ENCODE measurements at regions not wholly inside any gene's neighbourhood (a gene's known extent, or its start where the extent isn't known, plus 50 kb on each side); places are given as distances from the start of the nearest gene placed in this dataset.
A peak's percentile ranks its signal among the peaks of the same experiment; 100 is the strongest.
"Not testable (repeated sequence)": the region's sequence is repeated elsewhere in the genome, so short reads cannot be mapped to it uniquely, and the experiment has no call there.

- peak; percentile 24 for DNase-seq (ENCODE audit: low spot score)
Measured at GRCh38 chr2:150211164-150211631, 276.3 kb downstream of the RND3 start.

- no peak for DNase-seq (ENCODE audit: low spot score)
Measured at GRCh38 chr2:150209746-150210145, 277.7 kb downstream of the RND3 start.

- no peak for DNase-seq (ENCODE audit: low spot score)
Measured at GRCh38 chr2:150208689-150209088, 278.8 kb downstream of the RND3 start.

DNA sequence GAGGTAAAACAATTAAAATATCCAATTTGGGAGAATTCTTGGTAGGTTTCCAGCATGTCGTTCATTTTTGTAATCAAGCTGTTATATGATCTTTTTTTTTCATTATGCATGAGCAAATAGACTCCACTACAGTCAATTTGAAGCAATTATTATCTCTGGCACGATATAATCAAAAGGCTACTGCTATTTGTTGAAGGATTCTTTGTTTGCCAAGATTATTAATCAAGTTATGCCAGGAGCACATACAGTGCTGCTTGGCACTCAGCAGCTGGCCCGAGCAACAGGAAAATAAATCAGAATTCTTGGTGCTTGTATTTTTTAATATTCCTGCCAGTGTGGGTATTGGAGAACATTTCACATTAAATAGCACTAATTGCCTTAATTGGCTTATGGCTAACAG is 279.5 kb downstream of the RND3 start:
- DNase-seq (ENCODE audit: low spot score) = no peak

GRCh38 chr2:150204451-150204850 is 283.0 kb downstream of the RND3 start:
- peak; percentile 42 for DNase-seq (ENCODE audit: low spot score)

- not testable (repeated sequence) for DNase-seq (ENCODE audit: low spot score)
Measured at GRCh38 chr2:150194816-150195215, 292.7 kb downstream of the RND3 start.

DNA sequence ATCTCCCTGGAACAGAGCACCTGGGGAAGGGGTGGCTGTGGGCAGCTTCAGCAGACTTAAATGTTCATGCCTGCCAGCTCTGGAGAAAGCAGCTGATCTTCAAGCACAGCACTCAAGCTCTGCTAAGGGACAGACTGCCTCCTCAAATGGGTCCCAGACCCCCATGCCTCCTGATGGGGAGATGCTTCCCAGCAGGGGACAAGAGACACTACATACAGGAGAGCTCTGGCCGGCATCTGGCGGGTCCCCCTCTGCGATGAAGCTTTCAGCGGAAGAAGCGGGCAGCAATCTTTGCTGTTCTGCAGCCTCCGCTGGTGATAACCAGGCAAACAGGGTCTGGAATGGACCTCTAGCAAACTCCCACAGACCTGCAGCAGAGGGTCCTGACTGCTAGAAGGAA is 294.8 kb downstream of the RND3 start:
- DNase-seq (ENCODE audit: low spot score) = no peak

DNA sequence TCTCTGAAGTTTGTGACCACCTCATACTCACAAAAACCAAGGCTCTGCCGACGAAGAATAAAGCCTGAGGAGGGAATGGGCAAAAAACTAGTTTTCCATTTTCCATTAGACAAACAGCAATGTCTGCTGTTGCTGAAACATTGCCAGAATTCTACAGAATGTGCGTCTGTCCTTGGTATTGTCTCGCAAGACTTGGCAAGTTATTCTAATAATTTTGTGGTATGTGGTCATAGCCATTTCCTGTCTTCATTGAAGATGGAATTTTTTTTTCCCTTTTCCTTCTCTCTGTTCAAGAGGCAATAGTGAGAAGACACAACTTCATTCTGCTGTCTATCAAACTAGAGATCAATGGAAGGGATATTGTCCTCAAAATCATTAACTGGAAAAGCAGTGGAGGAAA is 296.1 kb downstream of the RND3 start:
- no peak for DNase-seq (ENCODE audit: low spot score)

DNA sequence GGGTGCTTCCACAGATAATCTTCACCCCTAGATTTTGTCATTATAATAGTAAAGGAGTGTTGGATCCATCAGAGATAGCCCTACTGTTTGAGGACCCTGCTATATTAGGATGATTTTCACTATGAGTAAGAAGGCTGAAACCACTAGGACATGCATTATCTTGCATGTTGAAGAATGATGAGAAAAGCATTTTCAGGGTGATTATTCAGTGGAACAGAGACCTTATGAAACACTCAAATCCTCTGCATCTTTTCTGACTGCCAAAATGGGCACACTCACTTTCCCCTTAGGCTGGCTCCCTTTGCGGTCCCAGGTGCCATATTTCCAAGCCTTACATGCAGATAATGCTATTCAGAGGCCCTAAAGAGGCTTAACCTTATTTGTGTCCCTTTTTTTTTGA is 296.9 kb downstream of the RND3 start:
- DNase-seq (ENCODE audit: low spot score) = no peak

- no peak for DNase-seq (ENCODE audit: low spot score)
Measured at GRCh38 chr2:150188800-150189199, 298.7 kb downstream of the RND3 start.

DNA sequence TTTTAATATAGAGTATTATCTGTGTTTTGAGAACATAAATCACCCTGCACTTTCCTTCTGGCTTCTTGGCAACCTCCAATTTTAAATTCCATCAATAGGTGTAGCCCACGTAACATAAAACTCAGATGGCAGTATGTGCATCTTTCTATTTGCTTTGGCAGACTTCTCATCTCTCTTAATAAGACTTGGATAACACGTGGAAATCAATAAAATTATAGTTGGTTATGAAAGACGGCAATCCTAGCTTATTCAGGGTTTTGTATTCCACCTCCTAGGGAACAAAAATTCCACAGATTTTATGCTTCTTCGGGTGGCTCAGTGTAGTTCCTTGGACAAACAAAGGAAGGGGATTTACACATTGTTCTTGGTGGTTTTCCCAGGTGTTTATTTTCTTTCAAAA is 299.3 kb downstream of the RND3 start:
- DNase-seq (ENCODE audit: low spot score) = no peak

DNA sequence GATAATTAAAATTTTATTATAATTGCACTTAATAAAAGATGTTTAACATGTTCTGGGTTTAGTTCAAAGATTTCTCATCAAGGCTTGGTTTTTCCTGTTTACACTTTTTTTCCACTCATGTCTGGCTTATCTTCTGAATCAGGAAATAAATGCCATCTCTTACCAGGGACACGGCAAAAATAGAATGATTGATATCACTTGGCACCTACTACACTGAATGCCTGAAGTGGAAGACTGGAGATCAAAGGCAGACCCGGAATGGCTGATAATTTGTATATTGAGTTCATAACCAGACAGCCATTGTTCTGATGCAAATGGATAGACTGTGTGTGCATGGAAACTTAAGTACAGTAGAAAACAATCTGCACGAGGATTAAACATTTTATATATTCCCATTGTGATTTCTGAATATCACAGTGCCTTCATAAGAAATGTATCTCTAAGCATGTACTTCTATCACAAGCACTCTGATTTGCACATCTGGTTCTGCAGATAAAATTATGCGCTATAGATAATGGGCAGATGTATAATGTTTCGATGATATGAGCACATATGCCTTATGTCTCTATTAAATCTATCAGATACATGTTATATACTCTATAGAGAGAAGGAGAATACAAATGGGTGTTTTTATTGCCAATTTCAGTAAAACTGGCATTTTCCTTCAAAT is 304.8 kb downstream of the RND3 start:
- no peak for DNase-seq (ENCODE audit: low spot score)

GRCh38 chr2:150178591-150178990 is 308.9 kb downstream of the RND3 start:
- DNase-seq (ENCODE audit: low spot score) = no peak

GRCh38 chr2:150174971-150175421 is 312.5 kb downstream of the RND3 start:
- DNase-seq (ENCODE audit: low spot score) = no peak

DNA sequence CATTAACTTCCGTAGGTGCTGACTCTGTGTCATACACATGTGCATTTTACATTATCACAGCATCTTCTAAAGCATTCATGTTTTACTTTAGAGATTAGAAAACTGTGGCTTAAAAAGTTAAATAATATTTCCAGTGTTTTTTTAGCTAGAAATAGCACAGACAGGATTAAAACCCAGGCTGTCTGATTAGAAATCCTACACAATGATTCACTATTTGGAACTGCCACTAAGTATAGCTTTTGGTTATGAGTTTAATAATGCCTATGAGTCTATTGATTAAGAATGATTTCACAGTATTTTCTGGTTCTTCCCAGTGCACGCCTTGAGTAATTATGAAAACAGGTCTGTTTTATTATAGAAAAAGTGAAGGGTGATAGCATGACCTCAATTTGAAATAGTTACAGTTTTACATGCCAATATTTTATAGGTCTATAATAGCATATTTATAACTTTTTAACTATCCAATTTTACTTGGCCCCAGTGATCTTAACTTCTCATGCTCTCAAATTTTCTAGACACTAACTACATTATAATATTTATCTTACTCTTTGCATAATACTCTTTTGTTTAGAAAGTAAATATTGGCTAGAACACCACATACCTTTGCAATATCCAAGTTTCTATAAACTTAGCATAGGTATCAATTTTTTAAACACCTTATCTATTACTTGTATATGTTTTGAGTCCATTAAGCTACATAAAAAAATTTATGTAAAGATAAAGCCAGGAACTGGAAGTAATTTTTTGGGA is 313.2 kb downstream of the RND3 start:
- no peak for DNase-seq (ENCODE audit: low spot score)

DNA sequence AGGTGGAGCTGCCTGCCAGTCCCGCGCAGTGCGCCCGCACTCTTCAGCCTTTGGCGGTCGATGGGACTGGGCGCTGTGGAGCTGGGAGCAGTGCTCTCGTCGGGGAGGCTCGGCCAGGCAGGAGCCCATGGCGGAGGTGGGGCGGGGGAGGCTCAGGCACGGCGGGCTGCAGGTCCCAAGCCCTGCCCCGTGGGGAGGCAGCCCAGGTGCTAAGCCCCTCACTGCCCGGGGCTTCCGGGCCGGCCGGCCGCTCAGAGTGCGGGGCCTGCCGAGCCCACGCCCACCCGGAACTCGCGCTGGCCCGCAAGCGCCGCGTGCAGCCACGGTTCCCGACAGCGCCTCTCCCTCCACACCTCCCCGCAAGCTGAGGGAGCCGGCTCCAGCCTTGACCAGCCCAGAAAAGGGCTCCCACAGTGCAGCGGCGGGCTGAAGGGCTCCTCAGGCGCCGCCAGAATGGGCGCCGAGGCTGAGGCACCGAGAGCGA is 316.4 kb downstream of the RND3 start:
- no peak for DNase-seq (ENCODE audit: low spot score)

DNA sequence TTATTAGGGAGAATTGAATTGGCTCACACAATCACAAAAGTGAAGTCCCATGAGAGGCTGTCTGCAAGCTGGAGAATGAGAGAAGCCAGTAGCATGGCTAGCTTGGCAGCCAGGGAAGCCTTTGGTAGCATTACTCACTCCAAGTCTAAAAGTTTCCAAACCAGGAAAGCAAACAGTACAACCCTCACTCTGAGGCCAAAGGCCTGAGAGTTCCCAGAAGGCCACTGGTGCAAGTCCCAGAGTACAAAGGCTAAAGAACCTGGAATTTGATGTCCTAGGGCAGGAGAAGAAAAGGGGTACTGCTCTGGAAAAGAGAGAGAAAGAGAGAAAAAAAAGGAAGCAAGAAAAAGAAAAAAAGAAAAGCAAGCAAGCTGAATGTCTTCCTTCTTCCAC is 318.2 kb downstream of the RND3 start:
- DNase-seq (ENCODE audit: low spot score) = peak; percentile 50

DNA sequence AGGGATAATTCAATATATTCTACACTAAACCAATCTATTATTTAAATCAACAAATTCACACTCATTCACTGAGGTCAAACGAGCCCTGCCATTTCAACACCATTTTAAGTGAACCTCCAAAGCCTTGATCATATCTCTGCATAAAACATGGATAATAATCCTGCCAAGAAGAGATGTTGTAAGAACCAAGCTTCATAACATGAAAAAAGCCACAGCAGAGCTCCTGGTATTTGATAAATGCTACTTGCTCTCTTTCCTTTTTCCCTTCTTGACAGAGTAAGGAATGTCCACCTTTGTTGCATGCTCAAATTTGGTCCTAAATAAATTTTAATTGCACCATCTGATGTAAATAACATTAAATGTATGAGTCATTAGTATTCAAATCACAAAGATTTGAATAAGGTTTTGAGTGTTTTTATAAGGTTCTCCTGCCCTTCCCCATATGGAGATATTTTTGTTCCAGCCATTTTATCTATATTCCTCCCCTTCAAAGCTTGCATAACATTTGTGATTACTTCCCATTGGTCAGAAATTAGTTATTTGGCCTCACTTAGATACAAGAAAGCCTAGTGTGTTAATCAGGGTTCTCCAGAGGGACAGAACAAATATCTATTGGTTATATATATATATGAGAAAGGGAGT is 318.8 kb downstream of the RND3 start:
- no peak for DNase-seq (ENCODE audit: low spot score)

GRCh38 chr2:150167711-150168110 is 319.8 kb downstream of the RND3 start:
- peak; percentile 49 for DNase-seq (ENCODE audit: low spot score)

- no peak for DNase-seq (ENCODE audit: low spot score)
Measured at GRCh38 chr2:150166313-150167051, 321.0 kb downstream of the RND3 start.

DNA sequence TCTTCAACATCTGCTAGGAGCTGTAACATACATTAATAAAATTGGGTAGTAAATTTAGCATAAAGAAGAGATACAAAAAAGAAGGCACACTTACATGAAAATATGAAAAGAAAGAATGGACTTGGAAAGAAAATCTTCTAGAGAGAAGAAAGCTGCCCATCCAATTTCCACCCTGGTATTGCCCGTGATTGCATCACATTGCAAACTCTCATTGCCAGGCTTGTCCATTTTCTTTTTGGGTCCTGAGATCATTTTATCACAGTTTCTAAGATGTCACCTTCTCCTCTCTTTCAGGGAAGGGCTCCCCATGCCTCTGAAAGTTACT is 321.5 kb downstream of the RND3 start:
- DNase-seq (ENCODE audit: low spot score) = no peak

DNA sequence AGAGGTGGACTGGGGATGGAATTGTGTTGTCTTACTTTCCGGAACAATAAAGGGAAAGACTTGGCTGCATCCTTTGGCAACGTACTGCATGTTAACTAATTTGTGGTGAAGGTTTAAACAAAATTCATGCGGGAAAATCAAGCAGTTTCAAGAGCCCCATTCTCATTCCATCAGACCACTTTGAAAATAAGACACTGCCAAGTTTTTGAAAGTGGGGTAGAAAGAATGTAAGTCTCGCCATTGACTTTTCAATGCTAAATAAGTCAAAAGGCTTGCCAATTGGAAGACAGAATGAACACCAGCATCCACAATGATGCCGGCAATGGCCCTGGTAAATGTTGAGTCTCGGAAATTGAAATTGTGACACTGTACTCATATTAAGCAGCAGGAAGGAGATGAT is 322.0 kb downstream of the RND3 start:
- DNase-seq (ENCODE audit: low spot score) = no peak

Measured in AG08396 (cell line).